IMR-90 (cell line): ENCODE measurements at regions not wholly inside any gene's neighbourhood (a gene's known extent, or its start where the extent isn't known, plus 50 kb on each side); places are given as distances from the start of the nearest gene placed in this dataset.

ENCODE experiments used
- ATAC-seq: fragments of 200-7000 bp; cut with Tn5 transposase; 2 replicates; pipeline ENCODE4 v1.9.1; 2020; ENCODE audit warnings: low read depth, mild to moderate bottlenecking, moderate library complexity
- BruUV-seq: library from RNA; stranded (reverse); fragments of 400-500 nt; replicated peaks from 2 replicates; lab custom pipeline; 2021; lab: Mats Ljungman, UMichigan
- CTCF ChIA-PET: fragments of 300-600 bp; formaldehyde crosslinking; extraction: SDS; loops from one replicate; lab custom pipeline; 2021; ENCODE audit warnings: antibody characterized with exemption; lab: Yijun Ruan, JAX
- POLR2A ChIA-PET: fragments of 300-600 bp; sonication (Branson Sonifier 250); formaldehyde crosslinking; loops from one replicate; lab custom pipeline; 2022; ENCODE audit warnings: antibody characterized with exemption; ENCODE audit not compliant: unreplicated experiment; lab: Charles Lee
- DNase-seq: peaks from one replicate; pipeline ENCODE4 v3.0.0; 2013
- H2AFZ ChIP-seq: replicated peaks from 2 replicates; pipeline ENCODE3; 2013; ENCODE audit warnings: low read length, mild to moderate bottlenecking; ENCODE audit not compliant: poor library complexity
- H2AK5ac ChIP-seq: 2 replicates; pipeline ENCODE4 v1.6.1; 2013; ENCODE audit warnings: low read depth, low read length, inconsistent platforms
- H2AK9ac ChIP-seq: replicated peaks from 2 replicates; pipeline ENCODE3; 2013; ENCODE audit warnings: mild to moderate bottlenecking, low read depth, low read length, moderate library complexity; ENCODE audit not compliant: poor library complexity
- H2BK120ac ChIP-seq: 2 replicates; pipeline ENCODE4 v1.6.1; 2013; ENCODE audit warnings: low read depth, low read length, inconsistent platforms
- H2BK15ac ChIP-seq: 3 replicates; pipeline ENCODE4 v1.6.1; 2013; ENCODE audit warnings: low read depth, low read length, inconsistent platforms
- H2BK20ac ChIP-seq: 2 replicates; pipeline ENCODE4 v1.6.1; 2013; ENCODE audit warnings: low read depth, mild to moderate bottlenecking, inconsistent platforms, low read length, moderate library complexity
- H2BK5ac ChIP-seq: 2 replicates; pipeline ENCODE4 v1.6.1; 2013; ENCODE audit warnings: mild to moderate bottlenecking, low read depth, low read length, inconsistent platforms; ENCODE audit not compliant: poor library complexity, severe bottlenecking
- H3K14ac ChIP-seq: replicated peaks from 2 replicates; pipeline ENCODE4 v1.6.1; 2013; ENCODE audit warnings: low read depth, low read length, inconsistent platforms
- H3K18ac ChIP-seq: 2 replicates; pipeline ENCODE4 v1.6.1; 2013; ENCODE audit warnings: low read depth, low read length, control low read depth
- H3K23ac ChIP-seq: 2 replicates; pipeline ENCODE4 v1.6.1; 2013; ENCODE audit warnings: low read depth, low read length, inconsistent platforms
- H3K27ac ChIP-seq: 2 replicates; pipeline ENCODE4 v1.5.1; 2013; ENCODE audit warnings: mild to moderate bottlenecking, control low read depth, low read length; ENCODE audit not compliant: insufficient read depth
- H3K27me3 ChIP-seq: 2 replicates; pipeline ENCODE4 v1.6.1; 2013; ENCODE audit warnings: low read length; ENCODE audit not compliant: control insufficient read depth, insufficient read depth
- H3K36me3 ChIP-seq: 2 replicates; pipeline ENCODE4 v1.6.1; 2013; ENCODE audit warnings: low read length, mixed read lengths; ENCODE audit not compliant: control insufficient read depth, insufficient read depth
- H3K4ac ChIP-seq: 2 replicates; pipeline ENCODE4 v1.6.1; 2013; ENCODE audit warnings: low read depth, low read length, inconsistent platforms
- H3K4me1 ChIP-seq: 2 replicates; pipeline ENCODE4 v1.6.1; 2013; ENCODE audit warnings: low read length, mixed read lengths; ENCODE audit not compliant: control insufficient read depth, insufficient read depth
- H3K4me2 ChIP-seq: 2 replicates; pipeline ENCODE4 v1.6.1; 2013; ENCODE audit warnings: low read depth, mild to moderate bottlenecking, control low read depth, low read length, moderate library complexity
- H3K4me3 ChIP-seq: 2 replicates; pipeline ENCODE4 v1.5.1; 2013; ENCODE audit warnings: low read depth, mild to moderate bottlenecking, control low read depth, low read length, moderate library complexity; ENCODE audit not compliant: insufficient read depth
- H3K56ac ChIP-seq: 2 replicates; pipeline ENCODE4 v1.6.1; 2013; ENCODE audit warnings: low read length, inconsistent platforms; ENCODE audit not compliant: insufficient read depth; ENCODE audit errors: extremely low read depth
- H3K79me1 ChIP-seq, 2 experiments: 2 replicates each; pipeline ENCODE4 v1.6.1; 2013; ENCODE audit warnings: low read length in 2 of 2, inconsistent platforms in 1 of 2, low read depth in 1 of 2
- H3K9ac ChIP-seq: 2 replicates; pipeline ENCODE4 v1.6.1; 2013; ENCODE audit warnings: low read depth, low read length, control low read depth
- H3K9me1 ChIP-seq: 2 replicates; pipeline ENCODE4 v1.6.1; 2013; ENCODE audit warnings: low read length, inconsistent platforms; ENCODE audit not compliant: insufficient read depth
- H3K9me3 ChIP-seq: 2 replicates; pipeline ENCODE4 v1.6.1; 2013; ENCODE audit warnings: low read length; ENCODE audit not compliant: control insufficient read depth, insufficient read depth
- H4K20me1 ChIP-seq: 2 replicates; pipeline ENCODE4 v1.6.1; 2013; ENCODE audit warnings: low read length, inconsistent platforms; ENCODE audit not compliant: insufficient read depth
- H4K5ac ChIP-seq: 2 replicates; pipeline ENCODE4 v1.6.1; 2013; ENCODE audit warnings: mild to moderate bottlenecking, low read depth, low read length, control low read depth
- H4K8ac ChIP-seq, 2 experiments: 2 replicates each; pipeline ENCODE4 v1.6.1; 2013; ENCODE audit warnings: low read depth in 2 of 2, low read length in 2 of 2, control low read depth in 1 of 2, inconsistent platforms in 1 of 2
- H4K91ac ChIP-seq: 2 replicates; pipeline ENCODE4 v1.6.1; 2013; ENCODE audit warnings: low read depth, low read length, inconsistent platforms; ENCODE audit not compliant: insufficient read depth
- BHLHE40 ChIP-seq: fragments of 150-350 bp; IDR thresholded peaks from 2 replicates; pipeline ENCODE4 v1.6.1; 2016; ENCODE audit warnings: mild to moderate bottlenecking, low read depth, low read length
- CEBPB ChIP-seq: IDR thresholded peaks from 2 replicates; pipeline ENCODE4 v1.6.1; 2012; ENCODE audit warnings: low read depth, low read length, improper control_type of control experiment
- CHD1 ChIP-seq: IDR thresholded peaks from 2 replicates; pipeline ENCODE4 v1.6.1; 2012; ENCODE audit warnings: low read depth, low read length, improper control_type of control experiment
- FOS ChIP-seq: fragments of 150-350 bp; IDR thresholded peaks from 2 replicates; pipeline ENCODE4 v1.6.1; 2016; ENCODE audit warnings: low read depth, low read length
- MAFK ChIP-seq: IDR thresholded peaks from 2 replicates; pipeline ENCODE4 v1.6.1; 2012; ENCODE audit warnings: low read depth, low read length, improper control_type of control experiment
- MAZ ChIP-seq: IDR thresholded peaks from 2 replicates; pipeline ENCODE4 v1.6.1; 2012; ENCODE audit warnings: low read depth, mild to moderate bottlenecking, low read length, improper control_type of control experiment, moderate library complexity, borderline replicate concordance
- MXI1 ChIP-seq: IDR thresholded peaks from 2 replicates; pipeline ENCODE4 v1.6.1; 2012; ENCODE audit warnings: low read depth, mild to moderate bottlenecking, low read length, moderate library complexity, borderline replicate concordance
- NFE2L2 ChIP-seq: fragments of 150-350 bp; IDR thresholded peaks from 2 replicates; pipeline ENCODE4 v1.6.1; 2016; ENCODE audit warnings: low read depth, mild to moderate bottlenecking, low read length
- POLR2A ChIP-seq: IDR thresholded peaks from 2 replicates; pipeline ENCODE4 v1.6.1; 2012; ENCODE audit warnings: mild to moderate bottlenecking, low read depth, low read length
- RAD21 ChIP-seq: IDR thresholded peaks from 2 replicates; pipeline ENCODE4 v1.6.1; 2012; ENCODE audit warnings: low read length, improper control_type of control experiment
- RCOR1 ChIP-seq: IDR thresholded peaks from 2 replicates; pipeline ENCODE4 v1.6.1; 2012; ENCODE audit warnings: mild to moderate bottlenecking, low read length, improper control_type of control experiment; ENCODE audit not compliant: insufficient replicate concordance
- RFX5 ChIP-seq: IDR thresholded peaks from 2 replicates; pipeline ENCODE4 v1.8.0; 2012; ENCODE audit warnings: low read depth, mild to moderate bottlenecking, low read length, moderate library complexity
- SMC3 ChIP-seq: fragments of 150-350 bp; IDR thresholded peaks from 2 replicates; pipeline ENCODE4 v1.6.1; 2016; ENCODE audit warnings: low read depth, mild to moderate bottlenecking, antibody characterized with exemption, low read length, moderate library complexity
- USF2 ChIP-seq: fragments of 150-350 bp; IDR thresholded peaks from 2 replicates; pipeline ENCODE4 v1.6.1; 2017; ENCODE audit warnings: mild to moderate bottlenecking, antibody characterized with exemption, low read length, low read depth
- dilution Hi-C: fragments of 300-500 bp; cut with HindIII; formaldehyde crosslinking; loops from one replicate; pipeline ENCODE4 v1.14.3; 2018; ENCODE audit warnings: low sequenced_read_pairs; ENCODE audit not compliant: unreplicated experiment
- in situ Hi-C: fragments of 300-500 bp; cut with MboI; formaldehyde crosslinking; loops from 3 replicates; pipeline ENCODE4 v1.14.3; 2019; ENCODE audit warnings: low sequenced_read_pairs, inconsistent platforms, mixed read lengths
- intact Hi-C: fragments of 100-400 bp; cut with micrococcal nuclease; formaldehyde crosslinking; loops from 2 replicates; pipeline ENCODE4 v1.10.0; 2022
- TF ChIP-seq, protein P1 (sequence below): fragments of 150-350 bp; IDR thresholded peaks from 2 replicates; pipeline ENCODE4 v1.6.1; 2016; ENCODE audit warnings: low read depth, mild to moderate bottlenecking, low read length, moderate library complexity, borderline replicate concordance
- TF ChIP-seq, protein P2 (sequence below): conservative IDR thresholded peaks from 2 replicates; pipeline ENCODE4 v1.5.1; 2012; ENCODE audit warnings: mild to moderate bottlenecking, low read depth, low read length, improper control_type of control experiment

GRCh38 chr16:35154627-35155026 lies 1695.2 kb downstream of the TP53TG3F start:
- dilution Hi-C loops = no loop called here

More at GRCh38 chr16:35154627-35155026, 1695.2 kb downstream of the TP53TG3F start:
- H3K9ac ChIP-seq = no peak overlapping the region
- no peak for DNase-seq
- no peak overlapping the region for H2BK20ac ChIP-seq
- H3K18ac ChIP-seq = no peak overlapping the region
- in situ Hi-C loops (no loop called here), intact Hi-C loops (no loop called here)
- no peak overlapping the region for H2BK5ac ChIP-seq
- H2BK120ac ChIP-seq = no peak overlapping the region
- H3K36me3 ChIP-seq = no peaks in the 10 kb centered on the region
- ChIA-PET CTCF (no interaction called here), POLR2A (no interaction called here)
- peaks cover 11% of the 10 kb centered on the region for H3K9me3 ChIP-seq
- no peaks in the 10 kb centered on the region for H3K9me1 ChIP-seq
- H4K8ac ChIP-seq = no peak overlapping the region
- no peaks in the 10 kb centered on the region for H3K27me3 ChIP-seq
- no peak overlapping the region for H3K56ac ChIP-seq
- H3K14ac ChIP-seq = no peak overlapping the region
- H2AFZ ChIP-seq = no peak overlapping the region
- no peak overlapping the region for H4K5ac ChIP-seq
- no TSS peak for BruUV-seq
- H3K23ac ChIP-seq = no peak overlapping the region
- no peak overlapping the region for H2AK9ac ChIP-seq
- no peaks in the 10 kb centered on the region for H3K79me1 ChIP-seq
- H3K4me2 ChIP-seq = no peak overlapping the region
- H3K4me1 ChIP-seq = no peaks in the 10 kb centered on the region
- H4K91ac ChIP-seq = no peak overlapping the region
- no peak overlapping the region for H3K4me3 ChIP-seq
- H3K27ac ChIP-seq = no peak overlapping the region
- no peak overlapping the region for H2AK5ac ChIP-seq
- H2BK15ac ChIP-seq = no peak overlapping the region
- TF ChIP-seq USF2 (no peak), MXI1 (no peak), MAFK (no peak), CHD1 (no peak), RCOR1 (no peak), SMC3 (no peak), POLR2A (no peak), FOS (no peak), CEBPB (no peak), NFE2L2 (no peak), RFX5 (no peak), MAZ (no peak), BHLHE40 (no peak), RAD21 (no peak)
- TF ChIP-seq, protein P1, sequence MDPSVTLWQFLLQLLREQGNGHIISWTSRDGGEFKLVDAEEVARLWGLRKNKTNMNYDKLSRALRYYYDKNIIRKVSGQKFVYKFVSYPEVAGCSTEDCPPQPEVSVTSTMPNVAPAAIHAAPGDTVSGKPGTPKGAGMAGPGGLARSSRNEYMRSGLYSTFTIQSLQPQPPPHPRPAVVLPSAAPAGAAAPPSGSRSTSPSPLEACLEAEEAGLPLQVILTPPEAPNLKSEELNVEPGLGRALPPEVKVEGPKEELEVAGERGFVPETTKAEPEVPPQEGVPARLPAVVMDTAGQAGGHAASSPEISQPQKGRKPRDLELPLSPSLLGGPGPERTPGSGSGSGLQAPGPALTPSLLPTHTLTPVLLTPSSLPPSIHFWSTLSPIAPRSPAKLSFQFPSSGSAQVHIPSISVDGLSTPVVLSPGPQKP = no peak
- TF ChIP-seq, protein P2, sequence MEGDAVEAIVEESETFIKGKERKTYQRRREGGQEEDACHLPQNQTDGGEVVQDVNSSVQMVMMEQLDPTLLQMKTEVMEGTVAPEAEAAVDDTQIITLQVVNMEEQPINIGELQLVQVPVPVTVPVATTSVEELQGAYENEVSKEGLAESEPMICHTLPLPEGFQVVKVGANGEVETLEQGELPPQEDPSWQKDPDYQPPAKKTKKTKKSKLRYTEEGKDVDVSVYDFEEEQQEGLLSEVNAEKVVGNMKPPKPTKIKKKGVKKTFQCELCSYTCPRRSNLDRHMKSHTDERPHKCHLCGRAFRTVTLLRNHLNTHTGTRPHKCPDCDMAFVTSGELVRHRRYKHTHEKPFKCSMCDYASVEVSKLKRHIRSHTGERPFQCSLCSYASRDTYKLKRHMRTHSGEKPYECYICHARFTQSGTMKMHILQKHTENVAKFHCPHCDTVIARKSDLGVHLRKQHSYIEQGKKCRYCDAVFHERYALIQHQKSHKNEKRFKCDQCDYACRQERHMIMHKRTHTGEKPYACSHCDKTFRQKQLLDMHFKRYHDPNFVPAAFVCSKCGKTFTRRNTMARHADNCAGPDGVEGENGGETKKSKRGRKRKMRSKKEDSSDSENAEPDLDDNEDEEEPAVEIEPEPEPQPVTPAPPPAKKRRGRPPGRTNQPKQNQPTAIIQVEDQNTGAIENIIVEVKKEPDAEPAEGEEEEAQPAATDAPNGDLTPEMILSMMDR = no peak
- no peak for ATAC-seq
- H3K4ac ChIP-seq = no peak overlapping the region
- H4K20me1 ChIP-seq = no peaks in the 10 kb centered on the region
